Fibroblast of skin of abdomen (primary cell): ENCODE measurements at regions not wholly inside any gene's neighbourhood (a gene's known extent, or its start where the extent isn't known, plus 50 kb on each side); places are given as distances from the start of the nearest gene placed in this dataset.
A peak's percentile ranks its signal among the peaks of the same experiment; 100 is the strongest.
"Not testable (repeated sequence)": the region's sequence is repeated elsewhere in the genome, so short reads cannot be mapped to it uniquely, and the experiment has no call there.

Experiments
- DNase-seq: peaks from one replicate; pipeline ENCODE4 v3.0.0-alpha.2; 2013

- DNase-seq, result no peak
These were observed 211.9 kb upstream of the PRICKLE2 start for GRCh38 chr3:64437131-64437530.

- not testable (repeated sequence) for DNase-seq
These were observed 209.8 kb upstream of the PRICKLE2 start for GRCh38 chr3:64435023-64435422.

GRCh38 chr3:64432870-64433269 is 207.6 kb upstream of the PRICKLE2 start:
- no peak for DNase-seq

GRCh38 chr3:64431526-64432091 is 206.3 kb upstream of the PRICKLE2 start:
- DNase-seq, result no peak

- DNase-seq, result no peak
These were observed 202.4 kb upstream of the PRICKLE2 start for GRCh38 chr3:64427671-64428070.

- DNase-seq, result no peak
These were observed 201.3 kb upstream of the PRICKLE2 start for GRCh38 chr3:64426551-64426950.

GRCh38 chr3:64422932-64423331 is 197.7 kb upstream of the PRICKLE2 start:
- no peak for DNase-seq

- no peak for DNase-seq
These were observed 196.9 kb upstream of the PRICKLE2 start for GRCh38 chr3:64422192-64422591.

GRCh38 chr3:64417816-64418215 is 192.6 kb upstream of the PRICKLE2 start:
- DNase-seq, result peak; percentile 65

- no peak for DNase-seq
These were observed 188.8 kb upstream of the PRICKLE2 start for GRCh38 chr3:64414043-64414442.

- DNase-seq, result no peak
These were observed 185.8 kb upstream of the PRICKLE2 start for GRCh38 chr3:64411101-64411500.

GRCh38 chr3:64410226-64410625 is 185.0 kb upstream of the PRICKLE2 start:
- DNase-seq, result no peak

GRCh38 chr3:64408770-64409169 is 183.5 kb upstream of the PRICKLE2 start:
- no peak for DNase-seq

GRCh38 chr3:64406271-64406670 is 181.0 kb upstream of the PRICKLE2 start:
- no peak for DNase-seq

- peak; percentile 59 for DNase-seq
These were observed 180.1 kb upstream of the PRICKLE2 start for GRCh38 chr3:64405211-64405835.

GRCh38 chr3:64400706-64401105 is 175.4 kb upstream of the PRICKLE2 start:
- DNase-seq, result no peak

GRCh38 chr3:64399205-64399800 is 174.0 kb upstream of the PRICKLE2 start:
- peak; percentile 72 for DNase-seq

- peak; percentile 90 for DNase-seq
These were observed 173.2 kb upstream of the PRICKLE2 start for GRCh38 chr3:64398476-64398875.

- DNase-seq, result no peak
These were observed 172.7 kb upstream of the PRICKLE2 start for GRCh38 chr3:64398006-64398405.

GRCh38 chr3:64397573-64397972 is 172.3 kb upstream of the PRICKLE2 start:
- DNase-seq, result no peak

GRCh38 chr3:64395490-64395889 is 170.2 kb upstream of the PRICKLE2 start:
- DNase-seq, result no peak

- no peak for DNase-seq
These were observed 167.9 kb upstream of the PRICKLE2 start for GRCh38 chr3:64393193-64393592.

- DNase-seq, result peak; percentile 36
These were observed 166.7 kb upstream of the PRICKLE2 start for GRCh38 chr3:64392001-64392400.

- no peak for DNase-seq
These were observed 165.6 kb upstream of the PRICKLE2 start for GRCh38 chr3:64390893-64391292.
